PC-3 (cell line): ENCODE measurements at regions not wholly inside any gene's neighbourhood (a gene's known extent, or its start where the extent isn't known, plus 50 kb on each side); places are given as distances from the start of the nearest gene placed in this dataset.

ENCODE experiments used
- ATAC-seq: fragments of 200-7000 bp; cut with Tn5 transposase; 2 replicates; pipeline ENCODE4 v1.9.1; 2020; ENCODE audit warnings: mild to moderate bottlenecking, moderate library complexity
- BruUV-seq: library from RNA; stranded (reverse); fragments of 400-500 nt; replicated peaks from 2 replicates; lab custom pipeline; 2021; lab: Mats Ljungman, UMichigan
- CTCF ChIA-PET: fragments of 300-600 bp; sonication (Branson Sonifier 250); formaldehyde crosslinking; loops from one replicate; lab custom pipeline; 2022; ENCODE audit warnings: antibody characterized with exemption; lab: Charles Lee
- POLR2A ChIA-PET: fragments of 300-600 bp; sonication (Branson Sonifier 250); formaldehyde crosslinking; loops from one replicate; lab custom pipeline; 2022; ENCODE audit warnings: antibody characterized with exemption; ENCODE audit not compliant: unreplicated experiment; lab: Charles Lee
- DNase-seq: peaks from one replicate; pipeline ENCODE4 v3.0.0-alpha.2; 2015
- H2AFZ ChIP-seq: fragments of 300-600 bp; sonication (generic); 2 replicates; pipeline ENCODE4 v1.6.0; 2016; ENCODE audit warnings: antibody characterized with exemption, low read length
- H3F3A ChIP-seq: fragments of 300-600 bp; sonication (generic); one replicate; pipeline ENCODE4 v1.6.0; 2017; ENCODE audit warnings: antibody characterized with exemption, low read length, control low read depth, mild to moderate bottlenecking; ENCODE audit not compliant: unreplicated experiment
- H3K27ac ChIP-seq: fragments of 300-600 bp; sonication (generic); 2 replicates; pipeline ENCODE4 v1.5.1; 2016; ENCODE audit warnings: mild to moderate bottlenecking, low read length
- H3K27me3 ChIP-seq: fragments of 300-600 bp; sonication (generic); 2 replicates; pipeline ENCODE4 v1.6.1; 2016; ENCODE audit warnings: low read length, mixed read lengths
- H3K36me3 ChIP-seq: fragments of 300-600 bp; sonication (generic); 2 replicates; pipeline ENCODE4 v1.6.1; 2016; ENCODE audit warnings: low read depth, mixed run types, low read length, mixed read lengths
- H3K4me1 ChIP-seq: fragments of 300-600 bp; sonication (generic); 2 replicates; pipeline ENCODE4 v1.5.1; 2016; ENCODE audit warnings: low read length; ENCODE audit not compliant: insufficient read depth
- H3K4me2 ChIP-seq: fragments of 300-600 bp; sonication (generic); 2 replicates; pipeline ENCODE4 v1.6.0; 2016; ENCODE audit warnings: low read length
- H3K4me3 ChIP-seq: fragments of 300-600 bp; sonication (generic); 2 replicates; pipeline ENCODE4 v1.5.1; 2016; ENCODE audit warnings: mild to moderate bottlenecking, low read length, mixed read lengths
- H3K79me2 ChIP-seq: fragments of 300-600 bp; sonication (generic); 2 replicates; pipeline ENCODE4 v1.6.1; 2017; ENCODE audit warnings: low read length, mixed read lengths
- H3K9ac ChIP-seq: fragments of 300-600 bp; sonication (generic); 2 replicates; pipeline ENCODE4 v1.6.0; 2016; ENCODE audit warnings: mild to moderate bottlenecking, low read length
- H3K9me2 ChIP-seq: fragments of 300-600 bp; sonication (generic); replicated peaks from 2 replicates; pipeline ENCODE4 v1.6.1; 2016; ENCODE audit warnings: mixed run types, low read length, mixed read lengths
- H3K9me3 ChIP-seq: fragments of 300-600 bp; sonication (generic); 2 replicates; pipeline ENCODE4 v1.6.1; 2016; ENCODE audit warnings: low read length, mixed read lengths
- H4K20me1 ChIP-seq: fragments of 300-600 bp; sonication (generic); 2 replicates; pipeline ENCODE4 v1.6.1; 2016; ENCODE audit warnings: low read length, mixed read lengths
- EZH2 ChIP-seq: fragments of 300-600 bp; sonication (generic); IDR thresholded peaks from one replicate; pipeline ENCODE4 v1.6.1; 2017; ENCODE audit warnings: antibody characterized with exemption, mild to moderate bottlenecking, low read length; ENCODE audit not compliant: unreplicated experiment
- EZH2phosphoT487 ChIP-seq: fragments of 300-600 bp; sonication (generic); IDR thresholded peaks from 2 replicates; pipeline ENCODE4 v1.6.1; 2018; ENCODE audit warnings: mild to moderate bottlenecking, antibody characterized with exemption, low read length, borderline replicate concordance
- intact Hi-C: fragments of 100-400 bp; cut with micrococcal nuclease; formaldehyde crosslinking; loops from 2 replicates; pipeline ENCODE4 v1.9.0; 2023
- TF ChIP-seq, protein P1 (sequence below): fragments of 300-600 bp; sonication (generic); conservative IDR thresholded peaks from 2 replicates; pipeline ENCODE4 v1.5.1; 2017; ENCODE audit warnings: antibody characterized with exemption, low read depth, mild to moderate bottlenecking, low read length

- TF ChIP-seq, protein P1, sequence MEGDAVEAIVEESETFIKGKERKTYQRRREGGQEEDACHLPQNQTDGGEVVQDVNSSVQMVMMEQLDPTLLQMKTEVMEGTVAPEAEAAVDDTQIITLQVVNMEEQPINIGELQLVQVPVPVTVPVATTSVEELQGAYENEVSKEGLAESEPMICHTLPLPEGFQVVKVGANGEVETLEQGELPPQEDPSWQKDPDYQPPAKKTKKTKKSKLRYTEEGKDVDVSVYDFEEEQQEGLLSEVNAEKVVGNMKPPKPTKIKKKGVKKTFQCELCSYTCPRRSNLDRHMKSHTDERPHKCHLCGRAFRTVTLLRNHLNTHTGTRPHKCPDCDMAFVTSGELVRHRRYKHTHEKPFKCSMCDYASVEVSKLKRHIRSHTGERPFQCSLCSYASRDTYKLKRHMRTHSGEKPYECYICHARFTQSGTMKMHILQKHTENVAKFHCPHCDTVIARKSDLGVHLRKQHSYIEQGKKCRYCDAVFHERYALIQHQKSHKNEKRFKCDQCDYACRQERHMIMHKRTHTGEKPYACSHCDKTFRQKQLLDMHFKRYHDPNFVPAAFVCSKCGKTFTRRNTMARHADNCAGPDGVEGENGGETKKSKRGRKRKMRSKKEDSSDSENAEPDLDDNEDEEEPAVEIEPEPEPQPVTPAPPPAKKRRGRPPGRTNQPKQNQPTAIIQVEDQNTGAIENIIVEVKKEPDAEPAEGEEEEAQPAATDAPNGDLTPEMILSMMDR: no peak
- TF ChIP-seq EZH2phosphoT487 (no peak), EZH2 (no peak)
- no TSS peak for BruUV-seq
- ChIA-PET POLR2A (no interaction called here), CTCF (no interaction called here)
- no peak for ATAC-seq
- no peak overlapping the region for H3K27ac ChIP-seq
- no peaks in the 10 kb centered on the region for H3K4me1 ChIP-seq
- H4K20me1 ChIP-seq: no peaks in the 10 kb centered on the region
- no peaks in the 10 kb centered on the region for H3K9me2 ChIP-seq
- no peaks in the 10 kb centered on the region for H3K9me3 ChIP-seq
- no peaks in the 10 kb centered on the region for H3K27me3 ChIP-seq
- no peaks in the 10 kb centered on the region for H3K36me3 ChIP-seq
- H3K9ac ChIP-seq: no peak overlapping the region
- H3K4me2 ChIP-seq: no peak overlapping the region
- no peaks in the 10 kb centered on the region for H3F3A ChIP-seq
- no peak overlapping the region for H3K4me3 ChIP-seq
- intact Hi-C loops: no loop called here
- H2AFZ ChIP-seq: no peak overlapping the region
- peak; percentile 37 for DNase-seq
- no peaks in the 10 kb centered on the region for H3K79me2 ChIP-seq
Measured at GRCh38 chr5:30959238-30959637, 234.2 kb upstream of the CDH6 start.

- Histone ChIP-seq H3K9me3 (no peaks in the 10 kb centered on the region), H3K27ac (no peak overlapping the region), H3K27me3 (no peaks in the 10 kb centered on the region), H3F3A (no peaks in the 10 kb centered on the region), H4K20me1 (no peaks in the 10 kb centered on the region), H3K4me2 (no peak overlapping the region), H3K4me1 (no peaks in the 10 kb centered on the region), H3K9ac (no peak overlapping the region), H3K36me3 (no peaks in the 10 kb centered on the region), H3K9me2 (no peaks in the 10 kb centered on the region), H3K79me2 (no peaks in the 10 kb centered on the region), H3K4me3 (no peak overlapping the region), H2AFZ (no peak overlapping the region)
- POLR2A ChIA-PET: no interaction called here
- TF ChIP-seq, protein P1: no peak
- TF ChIP-seq EZH2phosphoT487: no peak
- TF ChIP-seq EZH2: no peak
- ATAC-seq (no peak), DNase-seq (no peak)
- intact Hi-C loops: no loop called here
- CTCF ChIA-PET: no interaction called here
- no TSS peak for BruUV-seq
Measured at GRCh38 chr5:30957591-30957990, 235.9 kb upstream of the CDH6 start.

GRCh38 chr5:30956251-30956650 lies 237.2 kb upstream of the CDH6 start:
- Histone ChIP-seq H3K4me2 (no peak overlapping the region), H3K9me2 (no peaks in the 10 kb centered on the region), H3K9ac (no peak overlapping the region), H3K4me3 (no peak overlapping the region), H3K79me2 (no peaks in the 10 kb centered on the region), H3K9me3 (no peaks in the 10 kb centered on the region), H3K27me3 (no peaks in the 10 kb centered on the region), H4K20me1 (no peaks in the 10 kb centered on the region), H3K4me1 (no peaks in the 10 kb centered on the region), H3K36me3 (no peaks in the 10 kb centered on the region), H3K27ac (no peak overlapping the region), H2AFZ (no peak overlapping the region), H3F3A (no peaks in the 10 kb centered on the region)
- BruUV-seq: no TSS peak
- ATAC-seq (no peak), DNase-seq (no peak)
- intact Hi-C loops: no loop called here
- TF ChIP-seq, protein P1: no peak
- TF ChIP-seq EZH2phosphoT487: no peak
- no peak for TF ChIP-seq EZH2
- POLR2A ChIA-PET: no interaction called here
- CTCF ChIA-PET: no interaction called here
